ENCODE measurements at regions not wholly inside any gene's neighbourhood (a gene's known extent, or its start where the extent isn't known, plus 50 kb on each side); places are given as distances from the start of the nearest gene placed in this dataset.
"Not testable (repeated sequence)": the region's sequence is repeated elsewhere in the genome, so short reads cannot be mapped to it uniquely, and the experiment has no call there.

GRCh38 chr11:42960521-42961088 is 351.2 kb upstream of the API5 start:
- no peaks in the 10 kb centered on the region for H3K36me3 ChIP-seq (ENCODE audit: control insufficient read depth in 2 of 2, insufficient read depth in 2 of 2, low read length in 2 of 2)
- H3K27me3 ChIP-seq (ENCODE audit: control insufficient read depth in 2 of 2, insufficient read depth in 2 of 2, low read length in 2 of 2): no peaks in the 10 kb centered on the region
- H3K27ac ChIP-seq (ENCODE audit: low read depth in 2 of 2, low read length in 2 of 2): no peak overlapping the region
- no peak overlapping the region for H3K4me3 ChIP-seq (ENCODE audit: low read length in 2 of 2)
- H3K4me1 ChIP-seq (ENCODE audit: control insufficient read depth in 2 of 2, insufficient read depth in 2 of 2, low read length in 2 of 2): no peaks in the 10 kb centered on the region
- no peaks in the 10 kb centered on the region for H3K9me3 ChIP-seq (ENCODE audit: control insufficient read depth in 2 of 2, low read length in 2 of 2)
- H3K9ac ChIP-seq (ENCODE audit: low read depth in 1 of 2, low read length in 2 of 2): no peak overlapping the region

GRCh38 chr11:42967653-42968052 is 344.1 kb upstream of the API5 start:
- no peak overlapping the region for H3K4me3 ChIP-seq (ENCODE audit: low read length in 2 of 2)
- H3K4me1 ChIP-seq (ENCODE audit: control insufficient read depth in 2 of 2, insufficient read depth in 2 of 2, low read length in 2 of 2): peaks cover 0 to 2% of the 10 kb centered on the region in 2 donors
- H3K36me3 ChIP-seq (ENCODE audit: control insufficient read depth in 2 of 2, insufficient read depth in 2 of 2, low read length in 2 of 2): no peaks in the 10 kb centered on the region
- H3K27ac ChIP-seq (ENCODE audit: low read depth in 2 of 2, low read length in 2 of 2): no peak overlapping the region
- H3K27me3 ChIP-seq (ENCODE audit: control insufficient read depth in 2 of 2, insufficient read depth in 2 of 2, low read length in 2 of 2): no peaks in the 10 kb centered on the region
- H3K9me3 ChIP-seq (ENCODE audit: control insufficient read depth in 2 of 2, low read length in 2 of 2): no peaks in the 10 kb centered on the region
- H3K9ac ChIP-seq (ENCODE audit: low read depth in 1 of 2, low read length in 2 of 2): no peak overlapping the region

- Histone ChIP-seq H3K9me3 (ENCODE audit: control insufficient read depth in 2 of 2, low read length in 2 of 2) (no peaks in the 10 kb centered on the region), H3K36me3 (ENCODE audit: control insufficient read depth in 2 of 2, insufficient read depth in 2 of 2, low read length in 2 of 2) (no peaks in the 10 kb centered on the region), H3K4me3 (ENCODE audit: low read length in 2 of 2) (no peak overlapping the region), H3K9ac (ENCODE audit: low read depth in 1 of 2, low read length in 2 of 2) (no peak overlapping the region), H3K27me3 (ENCODE audit: control insufficient read depth in 2 of 2, insufficient read depth in 2 of 2, low read length in 2 of 2) (no peaks in the 10 kb centered on the region), H3K27ac (ENCODE audit: low read depth in 2 of 2, low read length in 2 of 2) (no peak overlapping the region), H3K4me1 (ENCODE audit: control insufficient read depth in 2 of 2, insufficient read depth in 2 of 2, low read length in 2 of 2) (peaks cover 0 to 2% of the 10 kb centered on the region in 2 donors)
These were observed 339.1 kb upstream of the API5 start for GRCh38 chr11:42972741-42973140.

GRCh38 chr11:42974510-42975179 is 337.2 kb upstream of the API5 start:
- peaks cover 0 to 2% of the 10 kb centered on the region in 2 donors for H3K4me1 ChIP-seq (ENCODE audit: control insufficient read depth in 2 of 2, insufficient read depth in 2 of 2, low read length in 2 of 2)

GRCh38 chr11:42975180-42975529 is 336.6 kb upstream of the API5 start:
- Histone ChIP-seq H3K27me3 (ENCODE audit: control insufficient read depth in 2 of 2, insufficient read depth in 2 of 2, low read length in 2 of 2) (no peaks in the 10 kb centered on the region), H3K9me3 (ENCODE audit: control insufficient read depth in 2 of 2, low read length in 2 of 2) (no peaks in the 10 kb centered on the region), H3K9ac (ENCODE audit: low read depth in 1 of 2, low read length in 2 of 2) (no peak overlapping the region), H3K36me3 (ENCODE audit: control insufficient read depth in 2 of 2, insufficient read depth in 2 of 2, low read length in 2 of 2) (no peaks in the 10 kb centered on the region), H3K4me3 (ENCODE audit: low read length in 2 of 2) (no peak overlapping the region), H3K27ac (ENCODE audit: low read depth in 2 of 2, low read length in 2 of 2) (no peak overlapping the region), H3K4me1 (ENCODE audit: control insufficient read depth in 2 of 2, insufficient read depth in 2 of 2, low read length in 2 of 2) (peaks cover 0 to 2% of the 10 kb centered on the region in 2 donors)

More at GRCh38 chr11:42974510-42975179, 337.2 kb upstream of the API5 start:
- Histone ChIP-seq H3K36me3 (ENCODE audit: control insufficient read depth in 2 of 2, insufficient read depth in 2 of 2, low read length in 2 of 2) (no peaks in the 10 kb centered on the region), H3K27ac (ENCODE audit: low read depth in 2 of 2, low read length in 2 of 2) (no peak overlapping the region), H3K9ac (ENCODE audit: low read depth in 1 of 2, low read length in 2 of 2) (no peak overlapping the region), H3K9me3 (ENCODE audit: control insufficient read depth in 2 of 2, low read length in 2 of 2) (no peaks in the 10 kb centered on the region), H3K4me3 (ENCODE audit: low read length in 2 of 2) (no peak overlapping the region), H3K27me3 (ENCODE audit: control insufficient read depth in 2 of 2, insufficient read depth in 2 of 2, low read length in 2 of 2) (no peaks in the 10 kb centered on the region)

DNA sequence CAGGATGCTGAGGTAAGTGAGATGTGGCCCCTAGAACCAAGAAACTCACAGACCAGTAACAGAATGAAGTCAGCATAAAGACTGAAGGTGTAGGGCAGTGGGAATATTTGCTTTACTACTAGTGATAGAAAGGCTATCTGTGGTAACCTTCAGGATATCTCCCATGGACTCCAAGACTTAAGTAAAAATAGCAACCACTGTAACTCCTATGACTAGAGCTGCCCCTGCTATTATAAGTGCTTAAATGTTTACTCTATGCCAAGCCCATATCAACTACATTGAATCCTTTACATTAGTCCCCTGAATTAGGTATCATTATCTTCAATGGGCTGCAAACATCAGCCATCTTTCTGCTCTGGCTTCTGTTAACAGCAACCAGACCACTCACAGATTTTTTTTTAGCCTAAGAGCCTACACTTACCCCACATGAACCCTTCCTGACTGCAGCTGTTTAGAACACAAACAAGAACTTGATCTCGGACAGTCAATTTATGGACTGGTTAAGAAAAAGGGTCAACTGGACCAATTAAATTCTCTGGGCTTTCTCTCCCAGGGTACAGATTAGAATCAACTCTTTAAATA is 335.1 kb upstream of the API5 start:
- Histone ChIP-seq H3K36me3 (ENCODE audit: control insufficient read depth in 2 of 2, insufficient read depth in 2 of 2, low read length in 2 of 2) (no peaks in the 10 kb centered on the region), H3K27ac (ENCODE audit: low read depth in 2 of 2, low read length in 2 of 2) (no peak overlapping the region), H3K27me3 (ENCODE audit: control insufficient read depth in 2 of 2, insufficient read depth in 2 of 2, low read length in 2 of 2) (no peaks in the 10 kb centered on the region), H3K9ac (ENCODE audit: low read depth in 1 of 2, low read length in 2 of 2) (no peak overlapping the region), H3K4me1 (ENCODE audit: control insufficient read depth in 2 of 2, insufficient read depth in 2 of 2, low read length in 2 of 2) (peaks cover 0 to 2% of the 10 kb centered on the region in 2 donors), H3K4me3 (ENCODE audit: low read length in 2 of 2) (no peak overlapping the region), H3K9me3 (ENCODE audit: control insufficient read depth in 2 of 2, low read length in 2 of 2) (no peaks in the 10 kb centered on the region)

GRCh38 chr11:42992594-42992993 is 319.2 kb upstream of the API5 start:
- H3K4me1 ChIP-seq (ENCODE audit: control insufficient read depth in 2 of 2, insufficient read depth in 2 of 2, low read length in 2 of 2): no peaks in the 10 kb centered on the region
- no peak overlapping the region for H3K4me3 ChIP-seq (ENCODE audit: low read length in 2 of 2)
- no peak overlapping the region for H3K9ac ChIP-seq (ENCODE audit: low read depth in 1 of 2, low read length in 2 of 2)
- H3K9me3 ChIP-seq (ENCODE audit: control insufficient read depth in 2 of 2, low read length in 2 of 2): no peaks in the 10 kb centered on the region
- H3K27me3 ChIP-seq (ENCODE audit: control insufficient read depth in 2 of 2, insufficient read depth in 2 of 2, low read length in 2 of 2): no peaks in the 10 kb centered on the region
- no peak overlapping the region for H3K27ac ChIP-seq (ENCODE audit: low read depth in 2 of 2, low read length in 2 of 2)
- no peaks in the 10 kb centered on the region for H3K36me3 ChIP-seq (ENCODE audit: control insufficient read depth in 2 of 2, insufficient read depth in 2 of 2, low read length in 2 of 2)

- Histone ChIP-seq H3K9ac (ENCODE audit: low read depth in 1 of 2, low read length in 2 of 2) (no peak overlapping the region), H3K9me3 (ENCODE audit: control insufficient read depth in 2 of 2, low read length in 2 of 2) (no peaks in the 10 kb centered on the region), H3K27ac (ENCODE audit: low read depth in 2 of 2, low read length in 2 of 2) (no peak overlapping the region), H3K36me3 (ENCODE audit: control insufficient read depth in 2 of 2, insufficient read depth in 2 of 2, low read length in 2 of 2) (no peaks in the 10 kb centered on the region), H3K4me1 (ENCODE audit: control insufficient read depth in 2 of 2, insufficient read depth in 2 of 2, low read length in 2 of 2) (no peaks in the 10 kb centered on the region), H3K27me3 (ENCODE audit: control insufficient read depth in 2 of 2, insufficient read depth in 2 of 2, low read length in 2 of 2) (no peaks in the 10 kb centered on the region), H3K4me3 (ENCODE audit: low read length in 2 of 2) (no peak overlapping the region)
These were observed 315.1 kb upstream of the API5 start for GRCh38 chr11:42996421-42997307.

- not testable (repeated sequence) for H3K9ac ChIP-seq (ENCODE audit: low read depth in 1 of 2, low read length in 2 of 2); H3K27me3 ChIP-seq (ENCODE audit: control insufficient read depth in 2 of 2, insufficient read depth in 2 of 2, low read length in 2 of 2); H3K36me3 ChIP-seq (ENCODE audit: control insufficient read depth in 2 of 2, insufficient read depth in 2 of 2, low read length in 2 of 2); H3K9me3 ChIP-seq (ENCODE audit: control insufficient read depth in 2 of 2, low read length in 2 of 2); H3K4me3 ChIP-seq (ENCODE audit: low read length in 2 of 2); H3K4me1 ChIP-seq (ENCODE audit: control insufficient read depth in 2 of 2, insufficient read depth in 2 of 2, low read length in 2 of 2); H3K27ac ChIP-seq (ENCODE audit: low read depth in 2 of 2, low read length in 2 of 2)
These were observed 306.9 kb upstream of the API5 start for GRCh38 chr11:43004879-43005278.

DNA sequence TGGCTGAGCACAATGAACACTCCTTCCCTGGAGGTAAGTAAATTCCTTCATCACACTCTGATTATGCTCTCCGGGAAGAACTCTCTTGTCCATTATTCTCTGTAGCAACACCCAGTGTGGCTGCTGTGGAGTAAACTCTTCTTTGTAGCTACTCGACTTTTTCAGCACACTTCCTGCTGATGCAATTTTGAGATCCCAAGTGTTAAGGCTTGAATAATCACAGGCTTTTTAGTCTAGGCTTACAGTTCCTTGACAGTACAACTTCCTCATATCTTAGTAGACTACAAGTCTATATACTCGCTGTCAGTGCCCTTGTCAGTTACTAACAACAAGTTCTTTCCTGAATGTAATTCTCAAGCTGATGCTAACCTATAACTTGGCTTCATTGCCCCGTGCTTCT is 301.8 kb upstream of the API5 start:
- Histone ChIP-seq H3K27ac (ENCODE audit: low read depth in 2 of 2, low read length in 2 of 2) (no peak overlapping the region), H3K27me3 (ENCODE audit: control insufficient read depth in 2 of 2, insufficient read depth in 2 of 2, low read length in 2 of 2) (no peaks in the 10 kb centered on the region), H3K9ac (ENCODE audit: low read depth in 1 of 2, low read length in 2 of 2) (no peak overlapping the region), H3K9me3 (ENCODE audit: control insufficient read depth in 2 of 2, low read length in 2 of 2) (no peaks in the 10 kb centered on the region), H3K4me1 (ENCODE audit: control insufficient read depth in 2 of 2, insufficient read depth in 2 of 2, low read length in 2 of 2) (no peaks in the 10 kb centered on the region), H3K36me3 (ENCODE audit: control insufficient read depth in 2 of 2, insufficient read depth in 2 of 2, low read length in 2 of 2) (no peaks in the 10 kb centered on the region), H3K4me3 (ENCODE audit: low read length in 2 of 2) (no peak overlapping the region)

Data from mucosa of rectum (tissue), 2 donors.